Neural cell (in vitro differentiated cells): ENCODE measurements at regions not wholly inside any gene's neighbourhood (a gene's known extent, or its start where the extent isn't known, plus 50 kb on each side); places are given as distances from the start of the nearest gene placed in this dataset.

Experiments
- CTCF ChIP-seq: fragments of 450-650 bp; IDR thresholded peaks from 2 replicates; pipeline ENCODE4 v1.5.1; 2014; ENCODE audit warnings: antibody characterized with exemption, mild to moderate bottlenecking, moderate library complexity; ENCODE audit not compliant: poor library complexity, severe bottlenecking
- EP300 ChIP-seq: fragments of 450-650 bp; conservative IDR thresholded peaks from 2 replicates; pipeline ENCODE4 v1.6.1; 2014; ENCODE audit warnings: antibody characterized with exemption, mild to moderate bottlenecking, moderate library complexity; ENCODE audit not compliant: poor library complexity, severe bottlenecking
- EZH2 ChIP-seq: fragments of 200-600, 300-800 bp; shearing (Covaris generic), sonication (generic); IDR thresholded peaks from 2 replicates; pipeline ENCODE4 v1.6.1; 2014; ENCODE audit warnings: antibody characterized with exemption, low read length, borderline replicate concordance, mild to moderate bottlenecking; ENCODE audit not compliant: insufficient read depth, poor library complexity, severe bottlenecking
- MXI1 ChIP-seq: fragments of 450-650 bp; conservative IDR thresholded peaks from 2 replicates; pipeline ENCODE4 v1.6.1; 2014; ENCODE audit warnings: antibody characterized with exemption, mild to moderate bottlenecking; ENCODE audit not compliant: poor library complexity, severe bottlenecking
- POLR2AphosphoS5 ChIP-seq: IDR thresholded peaks from 2 replicates; pipeline ENCODE4 v1.6.1; 2012
- RAD21 ChIP-seq: fragments of 450-650 bp; conservative IDR thresholded peaks from 2 replicates; pipeline ENCODE4 v1.6.1; 2014; ENCODE audit warnings: antibody characterized with exemption, mild to moderate bottlenecking, moderate library complexity
- REST ChIP-seq: IDR thresholded peaks from 2 replicates; pipeline ENCODE4 v1.6.1; 2012; ENCODE audit warnings: borderline replicate concordance
- SMC3 ChIP-seq: fragments of 450-650 bp; conservative IDR thresholded peaks from 2 replicates; pipeline ENCODE4 v1.6.1; 2014; ENCODE audit warnings: antibody characterized with exemption, mild to moderate bottlenecking, moderate library complexity; ENCODE audit not compliant: poor library complexity
- TAF1 ChIP-seq: IDR thresholded peaks from 2 replicates; pipeline ENCODE4 v1.6.1; 2012; ENCODE audit warnings: low read depth

- peak; percentile 38 for TF ChIP-seq CTCF
- TF ChIP-seq EZH2 = no peak
- no peak for TF ChIP-seq TAF1
- no peak for TF ChIP-seq POLR2AphosphoS5
- no peak for TF ChIP-seq RAD21
- TF ChIP-seq EP300 = no peak
- peak; percentile 19 for TF ChIP-seq SMC3
- no peak for TF ChIP-seq MXI1
- no peak for TF ChIP-seq REST
Observed at GRCh38 chr3:147191795-147192385, 214.5 kb downstream of the ZIC4 start.
